ENCODE measurements at regions not wholly inside any gene's neighbourhood (a gene's known extent, or its start where the extent isn't known, plus 50 kb on each side); places are given as distances from the start of the nearest gene placed in this dataset.

GRCh38 chr3:76514836-76515235, 525.1 kb upstream of the ROBO2 start:
- TF ChIP-seq POLR2A (IDR thresholded peaks at IDR 0.05) (no peak), CTCF (IDR thresholded peaks at IDR 0.05) (no peak)
